K562 (cell line): ENCODE measurements at regions not wholly inside any gene's neighbourhood (a gene's known extent, or its start where the extent isn't known, plus 50 kb on each side); places are given as distances from the start of the nearest gene placed in this dataset.
A peak's percentile ranks its signal among the peaks of the same experiment; 100 is the strongest.

Experiments
- CREM ChIP-seq: IDR thresholded peaks from 2 replicates; pipeline ENCODE4 v1.6.1; 2014; ENCODE audit warnings: antibody characterized with exemption, low read depth
- DPF2 ChIP-seq: fragments of 450-650 bp; IDR thresholded peaks from 2 replicates; pipeline ENCODE4 v1.6.1; 2016
- FIP1L1 ChIP-seq: fragments of 200-400 bp; formaldehyde crosslinking; IDR thresholded peaks from 2 replicates; pipeline ENCODE4 v1.6.1; 2018; ENCODE audit warnings: mild to moderate bottlenecking, low read depth, low read length; ENCODE audit not compliant: poor library complexity, severe bottlenecking
- HMGN3 ChIP-seq: IDR thresholded peaks from 2 replicates; pipeline ENCODE4 v1.6.1; 2011; ENCODE audit warnings: borderline replicate concordance, low read depth, mild to moderate bottlenecking, mixed read lengths, low read length; ENCODE audit not compliant: insufficient read length; ENCODE audit errors: extremely low read depth
- LEF1 ChIP-seq: fragments of 450-650 bp; IDR thresholded peaks from 2 replicates; pipeline ENCODE4 v1.6.1; 2016; ENCODE audit warnings: mild to moderate bottlenecking
- MBD2 ChIP-seq: sonication (generic); IDR thresholded peaks from 2 replicates; pipeline ENCODE4 v1.6.1; 2016; ENCODE audit warnings: low read depth, borderline replicate concordance
- MYNN ChIP-seq, 2 experiments: sonication (generic); formaldehyde crosslinking in 1 of 2; IDR thresholded peaks; 2 replicates each; pipeline versions ENCODE4 v1.5.0 to v1.6.1; 2016 to 2020; ENCODE audit warnings: antibody characterized with exemption in 1 of 2, missing genetic modification reagents in 1 of 2
- RBFOX2 ChIP-seq: fragments of 200-400 bp; formaldehyde crosslinking; IDR thresholded peaks from 2 replicates; pipeline ENCODE4 v1.6.1; 2017; ENCODE audit warnings: low read depth, mild to moderate bottlenecking, low read length, moderate library complexity
- RHOXF2B ChIP-seq: fragments of 250-450 bp; sonication (Bioruptor Pico); conservative IDR thresholded peaks from 2 replicates; pipeline ENCODE4 v1.5.1; 2021
- RUNX1 ChIP-seq: sonication (generic); IDR thresholded peaks from 2 replicates; pipeline ENCODE4 v1.6.1; 2016; ENCODE audit warnings: antibody characterized with exemption, low read depth
- TAL1 ChIP-seq: fragments of 450-650 bp; IDR thresholded peaks from 2 replicates; pipeline ENCODE4 v1.6.1; 2016; ENCODE audit warnings: mild to moderate bottlenecking
- YY1 ChIP-seq, 3 experiments: IDR thresholded peaks; 2 replicates each; pipeline ENCODE4 v1.6.1; 2011; ENCODE audit warnings: low read length in 2 of 3, mild to moderate bottlenecking in 2 of 3, moderate library complexity in 2 of 3, borderline replicate concordance in 1 of 3, control low read depth in 1 of 3, low read depth in 1 of 3; ENCODE audit not compliant: insufficient read depth in 3 of 3, insufficient replicate concordance in 2 of 3, control insufficient read depth in 1 of 3, insufficient read length in 1 of 3; ENCODE audit errors: extremely low read depth in 1 of 3
- ZNF174 ChIP-seq: fragments of 250-450 bp; sonication (Bioruptor Pico); IDR thresholded peaks from 2 replicates; pipeline ENCODE4 v1.4.0; 2020; ENCODE audit warnings: mild to moderate bottlenecking
- TF ChIP-seq, protein P1 (sequence below): fragments of 250-450 bp; sonication (Bioruptor Pico); IDR thresholded peaks from 2 replicates; pipeline ENCODE4 v1.5.0; 2021; ENCODE audit warnings: mild to moderate bottlenecking, moderate library complexity
- TF ChIP-seq, protein P2 (sequence below): sonication (generic); formaldehyde crosslinking; IDR thresholded peaks from 2 replicates; pipeline ENCODE4 v1.8.0; 2023; ENCODE audit warnings: mild to moderate bottlenecking, missing genetic modification reagents
- TF ChIP-seq, protein P3 (sequence below): fragments of 250-450 bp; sonication (Bioruptor Pico); IDR thresholded peaks from 2 replicates; pipeline ENCODE4 v1.4.0; 2020; ENCODE audit warnings: mild to moderate bottlenecking, moderate library complexity, borderline replicate concordance

DNA sequence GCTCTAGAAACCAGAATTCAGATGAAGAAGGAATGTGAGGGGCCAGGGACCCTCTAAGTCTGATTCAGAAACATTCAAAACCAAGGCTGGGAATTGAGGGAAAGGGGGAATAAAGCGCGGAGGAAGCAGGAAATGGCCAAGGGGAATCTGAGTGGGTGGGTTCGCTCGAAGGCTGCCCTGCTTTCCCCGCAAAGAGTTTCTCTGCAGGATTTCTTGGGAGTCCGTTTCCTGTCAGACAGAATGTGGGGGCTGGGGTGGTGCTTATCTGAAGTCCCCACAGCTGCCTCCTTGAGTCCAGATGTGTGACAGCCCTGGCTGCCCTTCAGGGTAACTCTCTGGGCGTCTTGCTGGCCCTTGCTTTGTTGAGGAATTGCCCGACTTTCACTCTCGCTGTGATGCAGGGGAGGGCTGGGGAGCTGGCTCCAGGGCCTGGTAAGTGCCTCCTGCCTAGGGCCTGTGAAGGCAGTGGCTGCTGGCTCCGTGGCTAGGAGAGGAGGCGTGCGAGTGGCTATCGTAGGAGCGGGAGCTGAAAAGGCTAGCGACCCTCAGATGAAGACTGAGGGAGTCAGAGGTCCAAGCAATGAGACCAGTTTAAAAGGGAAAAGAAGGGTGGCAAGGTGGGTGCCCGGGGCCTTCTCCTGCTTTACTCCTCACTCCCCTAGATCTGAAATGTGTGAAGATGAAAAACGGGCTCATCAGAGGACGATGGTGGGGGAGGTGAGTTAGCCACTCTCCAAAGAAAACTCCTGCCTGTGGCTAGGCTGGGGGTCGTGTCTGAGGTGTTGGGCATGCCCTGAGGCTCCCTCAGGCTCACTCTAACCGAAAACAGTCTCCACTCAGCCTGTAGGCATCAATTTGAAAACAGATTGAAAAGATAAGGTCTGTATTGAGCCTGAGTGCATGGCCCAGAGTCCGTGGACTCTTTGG lies 143.9 kb upstream of the UMPS start (continued):
- TF ChIP-seq, protein P1, sequence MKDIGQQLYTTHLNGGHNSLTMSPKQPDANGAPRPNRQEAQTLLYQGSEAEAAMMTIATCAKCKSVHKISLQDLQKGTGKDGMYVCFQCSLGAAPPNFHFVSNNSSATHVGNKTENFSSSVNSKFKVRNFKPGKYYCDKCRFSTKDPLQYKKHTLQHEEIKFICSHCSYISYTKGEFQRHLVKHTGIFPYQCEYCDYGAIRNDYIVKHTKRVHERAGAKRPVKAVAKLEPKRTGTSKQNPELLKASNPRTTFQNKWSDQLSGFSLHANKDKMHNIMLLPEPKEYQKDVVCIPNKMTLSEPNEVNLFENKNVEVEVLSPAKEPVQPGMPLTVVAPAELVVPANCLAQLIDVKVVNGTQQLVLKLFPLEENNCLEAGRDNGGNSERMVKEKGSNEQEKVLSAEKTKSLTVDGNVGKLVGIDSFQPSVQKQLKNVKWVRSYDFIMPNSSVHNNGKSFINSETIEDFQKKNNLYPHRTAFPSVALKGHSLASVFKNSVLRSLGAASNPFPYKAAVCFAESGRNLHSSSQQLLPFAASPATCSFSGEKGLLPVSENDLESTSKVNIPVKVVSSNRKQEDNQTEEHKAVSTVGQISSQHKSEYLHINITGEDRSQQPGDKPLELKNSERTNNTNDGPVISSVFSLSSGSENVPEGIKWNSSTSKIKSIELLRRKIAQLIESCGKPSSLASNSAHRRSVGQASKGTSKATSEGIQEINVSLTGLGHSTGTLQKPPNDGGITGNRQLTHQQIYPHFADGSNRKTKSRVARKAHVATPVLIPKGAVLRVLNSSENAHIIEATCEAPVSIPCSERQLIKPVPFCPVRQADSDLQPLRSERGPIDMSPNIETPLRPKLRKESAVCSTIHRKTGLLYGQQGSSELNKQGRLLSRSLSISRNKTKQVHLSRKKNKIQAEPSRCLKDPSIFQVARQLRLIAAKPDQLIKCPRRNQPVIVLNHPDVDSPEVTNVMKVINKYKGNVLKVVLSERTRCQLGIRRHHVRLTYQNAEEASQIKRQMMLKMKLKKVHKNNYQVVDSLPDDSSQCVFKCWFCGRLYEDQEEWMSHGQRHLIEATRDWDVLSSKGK = no peak
- TF ChIP-seq ZNF174 = no peak
- no peak for TF ChIP-seq RUNX1
- peak; percentile 63; the same call in 1 of the 2 replicates for TF ChIP-seq MBD2
- TF ChIP-seq MYNN (IDR thresholded peaks at IDR 0.05) = peak; percentile 73; the same call in 1 of the 2 replicates
- TF ChIP-seq MYNN (CRISPR knock-in tag; IDR thresholded peaks at IDR 0.05) = no peak
- TF ChIP-seq, protein P2, sequence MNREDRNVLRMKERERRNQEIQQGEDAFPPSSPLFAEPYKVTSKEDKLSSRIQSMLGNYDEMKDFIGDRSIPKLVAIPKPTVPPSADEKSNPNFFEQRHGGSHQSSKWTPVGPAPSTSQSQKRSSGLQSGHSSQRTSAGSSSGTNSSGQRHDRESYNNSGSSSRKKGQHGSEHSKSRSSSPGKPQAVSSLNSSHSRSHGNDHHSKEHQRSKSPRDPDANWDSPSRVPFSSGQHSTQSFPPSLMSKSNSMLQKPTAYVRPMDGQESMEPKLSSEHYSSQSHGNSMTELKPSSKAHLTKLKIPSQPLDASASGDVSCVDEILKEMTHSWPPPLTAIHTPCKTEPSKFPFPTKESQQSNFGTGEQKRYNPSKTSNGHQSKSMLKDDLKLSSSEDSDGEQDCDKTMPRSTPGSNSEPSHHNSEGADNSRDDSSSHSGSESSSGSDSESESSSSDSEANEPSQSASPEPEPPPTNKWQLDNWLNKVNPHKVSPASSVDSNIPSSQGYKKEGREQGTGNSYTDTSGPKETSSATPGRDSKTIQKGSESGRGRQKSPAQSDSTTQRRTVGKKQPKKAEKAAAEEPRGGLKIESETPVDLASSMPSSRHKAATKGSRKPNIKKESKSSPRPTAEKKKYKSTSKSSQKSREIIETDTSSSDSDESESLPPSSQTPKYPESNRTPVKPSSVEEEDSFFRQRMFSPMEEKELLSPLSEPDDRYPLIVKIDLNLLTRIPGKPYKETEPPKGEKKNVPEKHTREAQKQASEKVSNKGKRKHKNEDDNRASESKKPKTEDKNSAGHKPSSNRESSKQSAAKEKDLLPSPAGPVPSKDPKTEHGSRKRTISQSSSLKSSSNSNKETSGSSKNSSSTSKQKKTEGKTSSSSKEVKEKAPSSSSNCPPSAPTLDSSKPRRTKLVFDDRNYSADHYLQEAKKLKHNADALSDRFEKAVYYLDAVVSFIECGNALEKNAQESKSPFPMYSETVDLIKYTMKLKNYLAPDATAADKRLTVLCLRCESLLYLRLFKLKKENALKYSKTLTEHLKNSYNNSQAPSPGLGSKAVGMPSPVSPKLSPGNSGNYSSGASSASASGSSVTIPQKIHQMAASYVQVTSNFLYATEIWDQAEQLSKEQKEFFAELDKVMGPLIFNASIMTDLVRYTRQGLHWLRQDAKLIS = no peak
- TF ChIP-seq HMGN3 = peak; percentile 40
- TF ChIP-seq CREM = 0 out of 2 replicates have a peak, but pooled peaks have one; percentile 34
- TF ChIP-seq TAL1 = peak; percentile 80
- peak; percentile 30; the same call in 1 of the 2 replicates for TF ChIP-seq LEF1
- peak in 1 of 3 experiments; percentile 11 for TF ChIP-seq YY1 (IDR thresholded peaks at IDR 0.05; ENCODE audit: borderline replicate concordance in 1 of 3, control insufficient read depth in 1 of 3, extremely low read depth in 1 of 3, insufficient read depth in 3 of 3, insufficient read length in 1 of 3, insufficient replicate concordance in 2 of 3, low read depth in 1 of 3, low read length in 2 of 3)
- TF ChIP-seq DPF2 = peak; percentile 66; the same call in 1 of the 2 replicates
- no peak for TF ChIP-seq RHOXF2B (CRISPR knock-in tag)
- TF ChIP-seq RBFOX2 = peak; percentile 52
- no peak for TF ChIP-seq FIP1L1
- TF ChIP-seq, protein P3, sequence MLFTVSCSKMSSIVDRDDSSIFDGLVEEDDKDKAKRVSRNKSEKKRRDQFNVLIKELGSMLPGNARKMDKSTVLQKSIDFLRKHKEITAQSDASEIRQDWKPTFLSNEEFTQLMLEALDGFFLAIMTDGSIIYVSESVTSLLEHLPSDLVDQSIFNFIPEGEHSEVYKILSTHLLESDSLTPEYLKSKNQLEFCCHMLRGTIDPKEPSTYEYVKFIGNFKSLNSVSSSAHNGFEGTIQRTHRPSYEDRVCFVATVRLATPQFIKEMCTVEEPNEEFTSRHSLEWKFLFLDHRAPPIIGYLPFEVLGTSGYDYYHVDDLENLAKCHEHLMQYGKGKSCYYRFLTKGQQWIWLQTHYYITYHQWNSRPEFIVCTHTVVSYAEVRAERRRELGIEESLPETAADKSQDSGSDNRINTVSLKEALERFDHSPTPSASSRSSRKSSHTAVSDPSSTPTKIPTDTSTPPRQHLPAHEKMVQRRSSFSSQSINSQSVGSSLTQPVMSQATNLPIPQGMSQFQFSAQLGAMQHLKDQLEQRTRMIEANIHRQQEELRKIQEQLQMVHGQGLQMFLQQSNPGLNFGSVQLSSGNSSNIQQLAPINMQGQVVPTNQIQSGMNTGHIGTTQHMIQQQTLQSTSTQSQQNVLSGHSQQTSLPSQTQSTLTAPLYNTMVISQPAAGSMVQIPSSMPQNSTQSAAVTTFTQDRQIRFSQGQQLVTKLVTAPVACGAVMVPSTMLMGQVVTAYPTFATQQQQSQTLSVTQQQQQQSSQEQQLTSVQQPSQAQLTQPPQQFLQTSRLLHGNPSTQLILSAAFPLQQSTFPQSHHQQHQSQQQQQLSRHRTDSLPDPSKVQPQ = no peak
